ENCODE measurements at regions not wholly inside any gene's neighbourhood (a gene's known extent, or its start where the extent isn't known, plus 50 kb on each side); places are given as distances from the start of the nearest gene placed in this dataset.
A peak's percentile ranks its signal among the peaks of the same experiment; 100 is the strongest.
"Not testable (repeated sequence)": the region's sequence is repeated elsewhere in the genome, so short reads cannot be mapped to it uniquely, and the experiment has no call there.

- no peak for DNase-seq
Observed at GRCh38 chr1:101151286-101151685, 85.5 kb upstream of the S1PR1 start.

- no peak for DNase-seq
Observed at GRCh38 chr1:101150670-101151069, 86.1 kb upstream of the S1PR1 start.

- DNase-seq = no peak
Observed at GRCh38 chr1:101150266-101150665, 86.6 kb upstream of the S1PR1 start.

- DNase-seq = no peak
Observed at GRCh38 chr1:101148980-101149379, 87.8 kb upstream of the S1PR1 start.

- DNase-seq = no peak
Observed at GRCh38 chr1:101147381-101147780, 89.4 kb upstream of the S1PR1 start.

DNA sequence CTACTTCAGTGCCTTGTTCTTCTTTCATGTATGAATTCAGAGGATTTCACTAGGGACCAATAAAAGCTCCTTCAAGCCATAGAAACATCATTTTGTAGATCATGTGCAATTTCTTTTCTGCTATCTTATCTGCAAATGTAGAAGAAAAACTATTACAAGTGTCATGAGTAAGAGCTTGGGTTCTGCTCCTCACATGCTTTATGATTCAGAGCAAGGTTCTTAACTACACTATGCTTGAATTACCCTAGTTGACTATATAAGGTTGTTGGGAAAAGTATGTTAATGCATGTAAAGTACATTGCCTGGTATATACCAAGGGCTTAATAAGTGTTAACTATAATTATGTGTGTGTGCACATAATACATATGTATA, 91.4 kb upstream of the S1PR1 start:
- DNase-seq = no peak

DNA sequence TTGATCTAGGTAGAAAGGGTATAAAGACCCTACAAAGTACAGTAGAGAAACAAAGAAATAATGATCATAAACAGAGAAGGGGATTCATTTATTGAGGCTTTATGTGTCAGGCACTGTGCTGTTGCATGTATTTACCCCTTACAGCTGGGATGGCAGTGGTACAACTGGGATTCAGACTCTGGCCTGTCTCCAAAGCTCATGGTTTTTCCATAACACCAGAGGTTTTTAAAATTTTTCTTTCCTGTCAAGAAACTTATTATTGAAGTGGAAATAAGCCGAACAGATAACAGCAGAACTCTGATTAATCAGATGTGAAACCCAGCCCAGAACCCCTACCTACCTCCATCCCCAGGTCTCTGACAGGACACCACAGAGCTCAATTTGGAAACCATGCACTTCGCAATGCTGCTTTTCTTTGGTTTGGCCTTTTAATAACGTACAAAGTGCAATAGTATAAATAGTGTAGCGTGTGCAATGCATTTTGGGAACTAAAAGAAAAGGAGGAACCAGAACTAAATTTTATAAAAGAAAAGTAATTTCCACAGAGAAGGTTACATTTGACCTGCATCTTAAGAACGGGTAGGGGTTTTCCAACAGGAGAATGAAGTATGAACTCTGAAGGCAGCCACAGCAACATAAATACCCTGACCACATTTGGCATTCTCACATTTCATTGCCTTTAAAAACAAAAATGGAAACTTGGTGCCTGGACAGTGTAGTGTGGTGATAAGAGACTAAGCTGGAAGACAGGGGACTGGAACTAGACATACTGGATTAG, 92.0 kb upstream of the S1PR1 start:
- no peak for DNase-seq

GRCh38 chr1:101142244-101142643, 94.6 kb upstream of the S1PR1 start:
- DNase-seq = no peak

GRCh38 chr1:101141376-101141775, 95.4 kb upstream of the S1PR1 start:
- DNase-seq = no peak

DNA sequence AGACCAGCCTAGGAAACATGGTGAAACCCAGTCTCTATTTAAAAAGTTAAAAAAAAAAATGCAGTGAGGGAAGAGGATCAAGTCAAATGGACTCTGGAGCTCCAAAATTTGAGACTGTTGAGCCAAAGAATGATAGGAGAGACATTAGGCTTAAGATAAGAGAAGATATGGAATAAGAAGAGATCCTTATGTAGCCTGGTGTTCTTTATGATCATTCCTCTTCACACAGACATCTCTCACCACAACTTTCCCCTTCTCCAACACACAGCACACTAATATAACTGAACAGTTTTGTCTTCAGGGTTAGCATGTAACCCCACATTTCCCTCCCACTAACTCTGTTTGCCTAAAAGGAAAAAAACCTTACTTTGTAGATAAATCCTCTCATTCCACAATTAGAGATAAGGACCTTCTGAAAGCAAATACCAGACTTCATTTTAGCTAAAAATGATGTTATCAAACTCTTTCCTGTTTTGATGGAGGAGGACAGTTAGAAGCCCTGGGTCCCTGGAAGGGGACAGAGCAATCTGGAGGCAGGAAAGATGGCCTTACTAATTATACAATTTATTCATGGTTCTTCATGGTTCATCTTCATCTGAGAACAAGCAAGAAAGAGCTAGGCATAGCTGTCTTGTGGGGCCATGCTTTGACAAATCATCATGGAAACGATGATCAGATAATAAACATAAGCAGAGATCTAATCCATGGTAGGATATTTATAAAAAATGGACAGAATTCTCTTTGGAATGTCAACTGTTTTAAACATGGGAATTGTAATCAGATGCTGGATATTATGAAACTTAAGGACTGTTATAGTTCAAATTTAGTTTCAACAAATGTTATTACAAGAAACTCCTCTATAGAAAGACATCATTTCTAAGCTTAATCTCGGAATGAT, 96.7 kb upstream of the S1PR1 start:
- DNase-seq = no peak

GRCh38 chr1:101139130-101139529, 97.7 kb upstream of the S1PR1 start:
- no peak for DNase-seq

- peak; percentile 81 for DNase-seq
Observed at GRCh38 chr1:101137144-101138126, 99.4 kb upstream of the S1PR1 start.

GRCh38 chr1:101136739-101137138, 100.1 kb upstream of the S1PR1 start:
- peak; percentile 26 for DNase-seq

GRCh38 chr1:101136271-101136670, 100.5 kb upstream of the S1PR1 start:
- DNase-seq = no peak

GRCh38 chr1:101135526-101135925, 101.3 kb upstream of the S1PR1 start:
- DNase-seq = no peak

GRCh38 chr1:101131239-101131843, 105.5 kb upstream of the S1PR1 start:
- no peak for DNase-seq

DNA sequence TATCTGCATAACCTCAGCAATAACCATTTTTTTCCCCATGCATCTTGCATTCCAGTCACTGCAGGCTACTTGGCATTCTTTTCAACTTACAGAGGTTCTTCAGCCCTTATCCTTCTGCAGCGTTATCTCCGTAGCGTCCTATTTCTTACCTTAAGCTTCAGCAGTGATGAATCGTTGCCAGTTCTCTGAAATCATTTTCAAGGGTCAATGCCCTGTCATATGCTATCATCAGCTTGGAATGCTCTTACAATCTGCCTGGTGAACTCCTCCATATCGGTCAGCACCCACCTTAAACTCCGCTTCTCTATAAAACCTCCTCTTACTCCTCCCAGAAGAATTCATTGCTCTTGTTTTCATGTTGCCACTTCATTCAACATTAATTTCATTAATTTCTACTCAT, 105.1 kb upstream of the DPH5 start:
- no peak for DNase-seq

- DNase-seq = no peak
Observed at GRCh38 chr1:101128846-101129245, 103.3 kb upstream of the DPH5 start.

- no peak for DNase-seq
Observed at GRCh38 chr1:101128211-101128727, 102.7 kb upstream of the DPH5 start.

- DNase-seq = no peak
Observed at GRCh38 chr1:101124405-101124804, 98.8 kb upstream of the DPH5 start.

GRCh38 chr1:101123904-101124303, 98.3 kb upstream of the DPH5 start:
- not testable (repeated sequence) for DNase-seq

All from fibroblast of skin of scalp (primary cell).